GM18861 (cell line): ENCODE measurements at regions not wholly inside any gene's neighbourhood (a gene's known extent, or its start where the extent isn't known, plus 50 kb on each side); places are given as distances from the start of the nearest gene placed in this dataset.

Source experiments
- ATAC-seq: cut with Tn5 transposase; IDR thresholded peaks from one replicate; pipeline ENCODE4 v1.9.1; 2021; ENCODE audit not compliant: unreplicated experiment

DNA sequence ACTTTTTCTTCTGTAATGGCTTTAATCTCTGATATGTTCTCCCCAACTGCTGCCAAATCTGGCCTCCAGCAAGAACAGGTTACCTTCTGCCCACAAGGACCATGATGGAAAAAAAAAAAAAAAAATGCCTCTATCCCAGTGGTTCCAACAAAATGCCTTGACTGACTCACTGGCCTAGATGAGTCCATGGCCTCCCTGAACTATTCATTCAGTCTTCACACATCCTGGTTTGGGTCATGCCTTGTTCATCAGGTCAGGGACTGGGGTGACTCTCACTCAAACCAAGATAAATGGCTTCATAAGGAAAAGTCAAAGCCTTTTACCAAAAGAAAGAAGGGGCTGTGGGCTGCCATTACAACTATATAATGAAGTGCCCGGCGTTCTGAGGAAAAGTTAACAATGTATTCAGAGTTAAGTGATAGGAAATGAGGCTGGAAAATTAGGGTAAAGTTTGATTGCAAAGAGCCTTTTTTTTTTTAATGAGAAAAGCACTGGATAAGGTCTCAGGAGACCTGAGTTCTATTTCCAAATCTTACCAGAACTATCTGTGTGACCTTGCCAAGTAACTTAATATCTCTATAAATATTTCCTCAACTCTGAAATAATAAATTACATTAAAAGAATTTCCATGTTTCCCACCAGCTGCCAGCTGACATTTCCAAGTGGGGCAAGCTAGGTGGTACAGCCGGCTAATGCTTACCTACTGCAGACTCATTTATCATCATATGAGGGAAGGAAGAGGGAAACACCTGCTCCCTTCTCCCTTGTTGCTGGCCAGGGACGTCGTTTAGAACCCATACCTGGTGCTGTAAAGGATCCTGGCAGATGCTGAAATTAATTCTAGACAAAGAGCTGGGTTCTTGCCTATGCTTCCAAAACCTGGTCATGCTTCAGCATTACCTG is 380.0 kb upstream of the MARCKS start:
- ATAC-seq, result no peak

DNA sequence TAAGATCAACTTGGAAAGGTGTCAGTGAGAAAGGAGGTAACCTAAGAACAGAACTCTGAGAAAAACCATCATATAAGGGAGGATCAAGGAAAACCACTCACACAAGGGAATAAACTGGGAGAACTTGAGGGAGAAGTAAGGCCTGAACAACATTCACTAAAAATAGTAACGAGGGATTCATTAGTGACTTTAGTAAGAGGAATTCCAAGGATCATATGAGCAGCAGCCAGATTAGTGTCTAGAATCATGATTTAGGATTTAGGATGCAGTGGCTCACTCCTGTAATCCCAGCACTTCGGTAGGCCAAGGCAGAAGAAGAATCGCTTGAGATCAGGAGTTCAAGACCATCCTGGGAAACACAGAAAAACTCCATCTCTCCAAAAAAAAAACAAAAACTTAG is 376.5 kb upstream of the MARCKS start:
- ATAC-seq, result no peak

DNA sequence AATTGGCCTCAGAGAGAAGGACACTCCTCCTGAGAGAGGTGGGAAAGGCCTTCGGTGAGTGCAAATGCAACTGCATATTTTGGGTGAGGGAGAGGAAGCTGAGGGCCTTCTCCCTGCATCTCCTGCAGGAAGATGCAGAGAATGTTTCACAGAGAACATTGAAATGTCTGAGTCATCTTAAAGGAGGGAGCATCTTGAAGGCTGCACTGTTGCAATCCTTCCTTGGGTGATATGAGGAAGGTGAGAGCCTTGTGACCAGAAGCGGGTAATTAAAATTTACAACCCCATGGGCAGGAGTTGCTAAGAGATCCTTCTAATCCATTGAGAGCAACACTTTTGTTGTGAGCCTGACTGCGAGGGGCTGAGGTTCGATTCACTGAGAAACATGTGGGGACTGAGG is 375.7 kb upstream of the MARCKS start:
- ATAC-seq, result no peak

DNA sequence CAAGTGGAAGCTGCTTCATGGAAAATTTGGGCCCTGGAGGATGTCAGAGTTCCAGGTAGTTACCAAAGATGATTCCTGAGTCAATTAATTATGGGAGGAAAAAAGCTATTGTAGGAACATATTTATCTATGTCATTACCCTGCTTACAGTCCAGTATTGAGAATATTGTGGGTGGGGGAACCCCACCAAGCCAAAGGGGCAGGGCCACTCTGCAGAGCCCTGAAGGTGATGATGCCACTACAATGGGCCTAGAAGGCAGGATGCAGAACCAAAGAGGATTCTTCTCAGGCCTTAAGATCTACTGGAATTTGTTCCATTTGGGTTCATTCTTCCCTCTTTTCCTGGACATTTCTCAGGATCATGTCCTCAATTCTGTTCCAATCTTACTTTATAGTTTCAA is 375.2 kb upstream of the MARCKS start:
- ATAC-seq, result no peak

DNA sequence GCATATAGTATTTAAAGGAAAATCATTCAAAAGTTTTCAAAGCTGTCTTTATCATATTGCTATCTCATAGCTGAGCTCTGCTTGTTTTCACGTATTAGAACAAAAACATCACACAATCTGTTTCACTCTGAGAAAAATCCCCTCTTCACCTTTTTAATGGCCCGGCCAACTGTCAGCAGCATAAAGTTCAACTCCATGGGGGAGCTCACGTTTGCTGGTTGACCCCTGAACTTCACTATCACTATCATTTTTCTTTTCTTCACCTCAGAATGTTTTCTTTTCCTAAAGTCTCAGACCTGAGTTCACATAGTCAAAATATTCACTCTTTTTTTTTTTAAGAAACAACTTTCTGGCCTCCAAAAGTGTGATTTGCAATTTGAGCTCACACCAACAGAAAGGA is 374.4 kb upstream of the MARCKS start:
- ATAC-seq, result no peak

DNA sequence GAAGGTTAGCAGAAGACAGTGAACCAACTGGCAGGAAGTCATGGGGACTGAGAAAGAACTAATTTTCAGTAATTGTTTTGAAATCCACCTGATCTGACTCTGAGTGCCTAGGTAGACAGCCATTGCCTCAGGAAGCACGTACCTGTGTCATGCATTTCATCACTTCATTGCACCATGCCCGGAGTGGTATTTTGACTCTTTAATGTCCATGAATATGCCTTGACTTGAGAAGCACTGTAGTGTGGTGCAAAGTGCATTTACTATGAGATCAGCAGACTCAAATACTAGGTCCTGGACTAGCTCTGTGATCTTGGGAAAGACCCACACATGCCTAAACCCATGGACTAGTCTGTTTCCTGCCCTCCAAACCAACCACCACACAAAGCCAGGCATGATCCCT is 370.9 kb upstream of the MARCKS start:
- no peak for ATAC-seq

DNA sequence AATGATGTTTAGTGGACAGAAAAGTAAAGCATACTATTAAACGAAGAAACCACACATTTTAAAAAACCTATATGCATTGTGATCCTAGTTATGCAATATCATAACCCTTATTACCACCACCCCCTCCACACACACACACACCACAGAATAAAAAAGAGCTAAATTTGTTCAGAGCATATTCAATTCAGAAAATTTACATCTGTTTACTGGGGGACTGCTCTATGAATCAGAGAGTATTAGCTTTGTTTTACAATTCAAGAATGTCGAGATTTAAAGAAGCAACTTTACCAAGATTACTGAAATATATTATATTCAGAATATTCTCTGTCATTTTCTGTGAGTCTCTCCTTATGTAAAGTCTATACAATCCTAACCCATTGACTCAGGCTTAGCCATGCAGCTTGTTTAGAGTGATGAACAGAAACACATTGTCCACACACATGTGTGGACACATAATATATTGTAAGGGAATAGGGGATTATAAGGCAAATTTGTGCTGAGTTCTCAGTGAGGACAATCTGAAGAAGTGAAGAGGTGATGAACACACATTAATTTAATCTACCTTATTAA is 369.6 kb upstream of the MARCKS start:
- no peak for ATAC-seq

DNA sequence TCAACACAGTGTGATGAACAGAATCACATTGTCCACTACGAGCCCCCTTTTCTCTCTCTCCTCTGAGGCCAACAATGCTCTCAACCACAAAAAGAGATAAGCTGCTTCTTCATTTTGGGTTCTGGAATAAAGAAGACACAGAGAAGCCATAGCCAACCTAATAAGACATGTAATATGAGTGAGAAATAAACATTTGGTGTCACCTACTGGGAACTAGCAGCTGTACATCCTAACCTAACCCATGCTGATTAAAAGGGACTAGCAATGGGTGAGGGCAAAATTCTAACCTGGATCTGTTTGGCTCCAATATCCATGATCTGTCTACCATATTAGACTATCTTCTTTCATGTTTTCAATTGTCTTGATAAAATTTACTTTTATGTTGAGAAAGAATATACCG is 369.1 kb upstream of the MARCKS start:
- ATAC-seq, result no peak

DNA sequence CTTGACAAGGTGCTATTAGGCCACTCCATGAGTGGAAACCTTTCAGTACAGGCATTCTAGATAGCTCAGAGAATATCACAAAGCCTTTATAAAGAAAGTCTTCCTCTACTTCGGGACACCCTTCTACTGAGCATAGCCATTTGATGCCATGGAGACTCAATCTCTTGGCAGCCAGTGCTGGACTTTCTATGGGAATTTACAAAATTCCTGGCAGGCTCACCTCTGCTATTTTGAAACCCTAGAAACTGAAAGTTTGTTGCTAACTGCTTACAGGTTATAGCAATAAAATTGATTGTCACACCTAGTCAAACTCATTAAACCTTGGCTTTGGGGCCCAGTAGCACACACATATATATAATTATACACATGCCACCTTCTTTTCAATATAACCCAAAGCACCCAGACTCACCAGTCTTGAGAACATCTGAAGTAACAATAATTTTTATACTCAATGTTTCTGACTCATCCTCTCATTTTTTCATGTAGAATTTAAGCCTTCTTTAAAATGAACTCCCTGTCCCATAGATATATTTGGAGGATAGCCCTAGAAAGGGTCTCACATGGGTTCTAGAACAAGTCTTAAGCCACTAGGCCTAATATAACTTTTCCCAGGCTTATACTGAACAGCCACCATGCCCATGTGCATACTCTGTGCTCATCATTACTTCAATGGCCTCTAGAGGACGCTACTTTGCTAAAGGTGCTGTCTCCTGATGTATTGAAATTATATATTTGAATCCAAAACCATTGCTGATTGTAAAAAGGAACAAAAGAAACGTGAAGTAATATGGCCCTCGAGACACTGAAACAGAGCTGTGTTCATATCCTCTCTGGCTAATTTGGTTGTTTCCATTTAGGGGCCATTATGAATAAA is 368.1 kb upstream of the MARCKS start:
- no peak for ATAC-seq

DNA sequence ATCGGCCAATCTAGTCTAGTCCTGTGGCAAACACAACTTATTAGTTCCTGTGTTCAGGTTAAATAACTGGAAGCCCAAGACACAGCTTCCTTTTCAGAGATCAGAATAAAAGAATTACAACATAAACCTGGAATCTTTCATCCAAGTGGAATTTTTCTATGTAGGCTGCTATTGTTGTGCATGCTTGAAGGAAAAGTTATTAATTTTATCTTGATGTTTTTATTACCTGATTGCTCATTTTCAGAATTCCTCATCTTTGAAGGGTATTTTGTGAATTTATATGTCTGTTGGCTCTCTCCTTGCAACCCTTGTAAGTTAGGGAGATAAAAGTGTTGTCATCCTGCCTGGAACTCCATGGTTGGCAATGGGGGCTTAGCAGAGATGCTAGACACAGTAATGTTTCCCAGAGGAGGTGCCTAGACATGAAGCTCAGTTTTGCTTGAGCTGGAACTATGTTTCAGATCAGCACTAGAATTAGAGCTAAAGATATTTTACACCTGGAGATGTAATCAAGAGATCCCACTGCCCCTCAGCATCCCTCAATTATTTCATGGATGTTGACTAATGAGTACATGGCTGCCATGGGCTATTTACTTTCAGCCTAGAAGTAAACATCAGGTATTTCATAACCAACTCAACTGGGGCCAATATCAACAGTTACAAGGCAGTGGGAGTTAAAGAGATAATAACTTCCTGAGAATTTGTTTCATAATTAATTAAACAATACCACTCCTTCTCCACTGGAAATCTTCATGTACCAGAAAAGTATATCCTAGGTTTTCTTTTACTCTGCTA is 367.0 kb upstream of the MARCKS start:
- no peak for ATAC-seq

DNA sequence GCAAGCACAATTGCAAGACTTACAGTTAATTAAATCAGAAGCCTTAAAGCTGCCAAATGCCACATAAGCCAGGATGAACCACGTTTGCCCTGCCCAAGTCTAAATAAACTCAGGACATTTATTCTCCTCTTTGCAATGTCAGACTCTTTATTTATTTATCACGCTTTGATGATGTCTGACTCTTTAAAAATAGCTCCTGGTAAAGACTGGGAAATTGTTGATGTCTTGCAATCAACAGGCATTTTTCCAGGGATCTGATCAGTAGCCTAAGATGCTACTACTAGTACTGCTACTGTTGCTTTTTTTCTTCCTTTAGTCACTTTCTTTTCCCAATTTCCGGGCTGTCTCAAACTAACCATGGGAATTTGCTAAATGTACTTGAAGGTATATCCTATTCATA is 365.8 kb upstream of the MARCKS start:
- ATAC-seq, result no peak

DNA sequence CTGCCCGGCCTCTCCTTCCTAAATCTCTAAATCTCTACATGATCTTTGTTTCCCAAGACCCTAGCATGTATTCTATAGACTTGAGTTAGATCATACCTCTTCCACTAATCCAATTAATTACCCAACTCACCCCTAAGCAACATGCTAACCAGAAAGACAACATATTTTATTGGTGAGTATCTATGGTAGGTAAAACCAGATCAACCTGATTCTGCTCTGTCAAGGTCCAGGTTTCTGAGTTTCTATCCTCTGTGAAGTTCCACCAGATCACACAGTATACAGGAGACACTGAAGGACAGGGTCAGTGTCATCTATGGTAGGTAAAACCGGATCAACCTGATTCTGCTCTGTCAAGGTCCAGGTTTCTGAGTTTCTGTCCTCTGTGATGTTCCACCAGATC is 363.2 kb upstream of the MARCKS start:
- no peak for ATAC-seq

DNA sequence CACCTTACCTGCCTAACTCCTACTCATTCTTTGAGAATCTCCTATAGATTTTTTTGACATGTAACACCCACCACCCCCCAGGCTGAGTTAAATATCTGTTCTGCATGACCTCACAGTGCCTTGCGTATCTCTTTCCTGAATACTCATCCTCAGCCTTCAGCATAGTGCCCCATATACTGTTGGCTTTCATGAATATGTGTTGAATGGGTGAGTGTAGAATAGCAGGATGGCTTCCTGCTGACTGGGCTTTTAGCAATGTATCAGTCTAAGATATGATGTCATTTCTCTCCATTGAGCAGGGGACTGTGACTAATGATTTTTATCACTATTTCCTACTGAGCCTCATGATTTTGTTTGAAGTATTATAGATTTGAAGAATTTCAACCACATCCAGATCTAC is 361.6 kb upstream of the MARCKS start:
- ATAC-seq, result no peak

DNA sequence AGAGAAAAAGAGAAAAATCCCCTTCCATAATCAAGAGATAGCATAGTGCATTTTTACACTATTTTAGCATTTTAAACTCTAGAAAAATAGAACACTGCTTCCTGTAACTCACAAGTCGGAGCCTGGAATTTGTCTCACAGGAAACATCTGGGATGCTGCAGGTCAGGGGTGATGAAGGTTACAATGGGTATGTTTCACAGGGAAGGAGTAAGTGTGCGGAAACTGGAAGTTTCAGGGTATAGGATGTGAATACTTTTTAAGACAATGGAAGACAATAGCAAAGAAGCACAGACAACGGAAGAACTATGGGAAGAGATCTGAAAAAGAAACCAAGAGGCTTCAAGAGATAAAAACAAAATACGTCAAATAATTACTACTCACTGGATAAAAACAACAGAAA is 361.0 kb upstream of the MARCKS start:
- no peak for ATAC-seq

DNA sequence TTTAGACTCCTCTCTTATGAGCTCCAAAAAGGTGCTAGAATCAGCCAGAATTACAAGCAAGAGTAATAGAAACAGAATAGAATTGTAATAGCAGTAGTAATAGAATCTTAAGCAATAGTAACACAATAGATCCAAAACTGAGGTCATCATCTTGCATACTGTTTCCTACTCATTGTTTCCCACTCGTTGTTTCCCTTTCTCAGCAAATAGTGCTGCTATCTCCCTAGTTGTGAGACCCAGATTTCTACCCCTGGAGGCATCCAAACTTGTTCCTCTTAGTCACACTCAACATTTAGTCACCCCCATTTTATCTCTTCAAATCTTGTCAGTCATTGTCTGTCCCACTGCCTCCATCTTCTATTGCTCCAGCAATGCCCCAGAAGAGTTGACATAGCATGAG is 356.9 kb upstream of the MARCKS start:
- no peak for ATAC-seq

DNA sequence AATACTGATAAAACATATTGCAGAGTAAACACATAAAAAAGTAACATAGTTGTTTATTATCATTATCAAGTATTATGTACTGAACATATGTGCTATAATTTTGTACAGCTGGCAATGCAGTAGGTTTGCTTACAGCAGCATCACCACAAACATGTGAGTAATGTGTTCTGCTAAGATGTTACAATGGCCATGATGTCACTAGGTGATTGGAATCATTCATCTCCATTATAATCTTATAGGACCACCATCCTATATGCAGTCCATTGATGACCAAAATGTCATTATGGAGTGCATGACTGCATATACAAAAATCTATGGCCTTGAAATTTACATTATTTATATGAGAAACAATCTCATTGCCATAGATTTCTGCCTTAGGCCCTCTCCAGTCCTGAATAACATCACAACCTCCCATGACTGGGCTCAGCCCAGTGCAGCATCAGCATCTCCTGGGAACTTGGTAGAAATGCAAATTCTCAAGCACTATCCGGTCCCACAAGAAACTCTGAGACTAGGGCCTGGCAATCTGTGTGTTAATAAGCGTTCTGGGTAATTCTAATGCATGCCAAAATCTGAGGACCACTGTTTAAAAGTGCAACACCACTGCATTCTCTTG is 352.0 kb upstream of the MARCKS start:
- no peak for ATAC-seq

DNA sequence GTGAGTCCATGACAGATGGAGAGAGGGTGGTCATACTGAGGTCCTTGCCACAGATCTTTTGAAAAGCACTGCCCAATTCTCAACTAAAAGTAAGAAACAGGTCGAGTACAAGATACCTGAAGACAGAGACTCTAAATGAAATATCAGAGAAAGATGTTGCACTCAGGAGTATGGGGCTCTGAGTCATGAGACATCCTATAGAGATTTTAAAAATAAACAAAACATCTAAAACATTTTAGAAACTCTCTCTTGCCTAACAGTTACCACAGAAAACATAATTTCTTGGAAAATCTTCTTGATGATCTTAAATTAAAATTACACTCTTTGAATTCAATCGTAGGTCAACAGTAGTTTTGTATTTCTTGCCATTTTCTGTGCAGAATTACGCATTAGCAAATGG is 348.9 kb upstream of the MARCKS start:
- ATAC-seq, result no peak

DNA sequence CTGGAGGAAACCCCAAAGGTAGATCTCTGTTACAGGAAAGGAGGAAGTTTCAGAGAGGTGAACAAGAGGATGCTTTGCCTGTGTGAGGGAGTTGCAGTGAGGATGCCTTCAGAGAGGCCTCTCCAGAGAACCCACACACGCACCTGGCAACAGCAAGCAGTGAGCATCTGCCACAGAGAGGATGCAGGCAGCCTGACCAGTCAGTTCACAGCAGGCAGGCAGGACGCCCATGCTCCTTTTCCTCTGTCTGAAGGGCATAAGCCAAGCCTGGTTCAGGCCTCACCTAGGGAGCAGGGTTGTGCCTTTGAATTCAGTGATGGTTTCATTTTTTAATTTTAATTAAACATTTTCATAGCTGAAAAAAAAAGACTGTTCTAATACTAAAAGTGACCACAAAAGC is 346.0 kb upstream of the MARCKS start:
- no peak for ATAC-seq

DNA sequence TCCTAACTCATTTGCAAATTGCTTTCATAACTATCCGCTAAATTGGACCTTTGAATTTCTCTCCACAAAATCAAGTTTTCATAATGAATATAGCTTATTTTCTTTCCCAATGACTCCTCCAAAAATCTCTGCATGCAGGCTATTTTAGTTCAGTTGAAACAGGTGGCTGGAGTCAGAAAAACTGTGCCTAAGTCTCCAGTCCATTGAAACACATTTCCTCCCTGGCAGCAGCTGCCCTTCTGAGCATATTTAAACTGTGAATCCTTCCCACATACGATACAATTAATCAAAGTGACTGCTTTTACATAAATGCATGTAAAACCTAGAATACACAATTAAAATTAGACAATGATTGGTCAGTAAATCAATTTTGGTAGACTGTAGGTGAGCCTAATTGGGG is 344.6 kb upstream of the MARCKS start:
- ATAC-seq, result no peak

DNA sequence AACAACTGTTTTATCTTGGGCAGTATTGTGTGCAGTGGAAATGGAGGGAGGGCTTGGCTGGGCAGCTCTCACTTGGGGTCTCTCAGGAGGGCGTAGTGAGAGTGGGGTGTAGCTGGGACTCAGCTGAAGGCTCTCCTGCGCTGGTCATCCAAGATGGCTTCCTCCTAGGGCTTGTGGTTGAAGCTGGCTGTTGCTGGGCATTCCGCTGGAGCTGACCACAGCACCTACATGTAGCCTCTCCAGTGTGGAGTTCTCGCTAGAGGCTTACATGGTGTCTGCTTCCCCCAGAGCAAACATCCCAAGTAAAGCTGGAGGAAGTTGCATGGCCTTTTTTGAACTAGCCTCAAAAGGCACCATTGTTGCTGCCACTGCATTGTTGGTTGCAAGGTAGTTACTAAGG is 344.1 kb upstream of the MARCKS start:
- ATAC-seq, result no peak

DNA sequence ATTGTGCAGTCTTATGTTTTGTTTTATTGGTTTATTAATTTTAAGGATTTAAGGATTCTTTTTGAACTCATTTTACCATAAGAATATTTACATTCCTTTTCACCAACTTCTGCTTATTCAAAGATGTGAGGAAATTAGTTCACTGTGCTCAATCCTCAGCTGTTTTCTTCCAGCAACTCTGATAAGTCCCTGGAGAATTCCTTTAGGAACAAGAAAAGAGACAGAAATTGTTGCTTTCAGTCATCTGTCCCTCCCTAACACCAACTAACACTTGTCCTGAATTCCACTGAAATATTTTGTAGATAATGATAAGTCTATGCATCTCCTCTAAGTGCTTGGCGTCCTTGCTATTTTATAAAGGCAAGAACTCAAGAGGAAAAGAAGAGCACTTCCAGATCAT is 334.8 kb upstream of the MARCKS start:
- ATAC-seq, result no peak
